K562 (cell line): ENCODE measurements at regions not wholly inside any gene's neighbourhood (a gene's known extent, or its start where the extent isn't known, plus 50 kb on each side); places are given as distances from the start of the nearest gene placed in this dataset.

Experiments
- ATAC-seq: fragments of 200-7000 bp; cut with Tn5 transposase; 3 replicates; pipeline ENCODE4 v1.9.1; 2020; ENCODE audit warnings: moderate library complexity
- BruUV-seq: library from RNA; stranded (reverse); fragments of 400-500 nt; replicated peaks from 2 replicates; lab custom pipeline; 2021; lab: Mats Ljungman, UMichigan
- CTCF ChIA-PET: fragments of 300-600 bp; formaldehyde crosslinking; extraction: SDS; loops from one replicate; lab custom pipeline; 2021; ENCODE audit warnings: low intra/inter-chr PET ratio; lab: Yijun Ruan, JAX
- POLR2A ChIA-PET: fragments of 300-600, 350-650 bp; sonication (Branson Sonifier 250); formaldehyde crosslinking; extraction: SDS; loops from one replicate; lab custom pipeline; 2021; ENCODE audit warnings: antibody characterized with exemption, inconsistent platforms; lab: Yijun Ruan, JAX
- DNase-seq, 4 experiments: peaks; one replicate each; pipeline versions ENCODE4 v3.0.0 to v3.0.0-alpha.2; 2011 to 2018; ENCODE audit warnings: low spot score in 3 of 4, mixed read lengths in 3 of 4; ENCODE audit errors: extremely low read depth in 1 of 4
- FAIRE-seq: peaks from 2 replicates; lab custom pipeline; 2011; peaks lifted over from hg19 to GRCh38; lab: Jason Lieb, UNC
- H2AFZ ChIP-seq: 2 replicates; pipeline ENCODE4 v1.6.0; 2011; ENCODE audit warnings: low read depth, low read length, control low read depth, inconsistent platforms
- H3K27ac ChIP-seq: fragments of 200-600 bp; 3 replicates; pipeline ENCODE4 v1.8.0; 2011; ENCODE audit warnings: low read depth, mild to moderate bottlenecking, control low read depth, inconsistent platforms, low read length, moderate library complexity, mixed read lengths; ENCODE audit errors: extremely low read depth
- H3K27me3 ChIP-seq, 2 experiments: fragments of 300-600 bp in 1 of 2; 2 replicates in 1 of 2; 3 replicates in 1 of 2; pipeline versions ENCODE4 v1.6.0 to v1.8.0; 2011; ENCODE audit warnings: inconsistent platforms in 2 of 2, low read length in 2 of 2, mild to moderate bottlenecking in 1 of 2, mixed read lengths in 1 of 2, moderate library complexity in 1 of 2; ENCODE audit not compliant: control insufficient read depth in 2 of 2, insufficient read depth in 2 of 2
- H3K36me3 ChIP-seq: fragments of 300-600 bp; 3 replicates; pipeline ENCODE4 v1.8.0; 2011; ENCODE audit warnings: mild to moderate bottlenecking, low read length, inconsistent platforms; ENCODE audit not compliant: control insufficient read depth, insufficient read depth
- H3K4me1 ChIP-seq, 2 experiments: fragments of 200-600 bp in 1 of 2; replicated peaks in 1 of 2; 2 replicates in 1 of 2; 3 replicates in 1 of 2; pipeline versions ENCODE4 v1.5.1 to v1.8.0; 2011; ENCODE audit warnings: inconsistent platforms in 2 of 2, low read length in 2 of 2, mild to moderate bottlenecking in 1 of 2, mixed read lengths in 1 of 2, moderate library complexity in 1 of 2; ENCODE audit not compliant: control insufficient read depth in 2 of 2, insufficient read depth in 2 of 2
- H3K4me2 ChIP-seq: 2 replicates; pipeline ENCODE4 v1.6.1; 2011; ENCODE audit warnings: low read length, control low read depth, inconsistent platforms, mixed read lengths; ENCODE audit not compliant: insufficient read depth
- H3K4me3 ChIP-seq: fragments of 200-600 bp; sonication (generic), shearing (Covaris generic); 2 replicates; pipeline ENCODE4 v1.5.1; 2016; ENCODE audit warnings: control low read depth, inconsistent platforms
- H3K79me2 ChIP-seq: fragments of 200-600 bp; 3 replicates; pipeline ENCODE4 v1.8.0; 2011; ENCODE audit warnings: low read length, inconsistent platforms; ENCODE audit not compliant: control insufficient read depth, insufficient read depth
- H3K9ac ChIP-seq, 2 experiments: 2 replicates each; pipeline versions ENCODE4 v1.6.0 to v1.6.1; 2011; ENCODE audit warnings: low read depth in 2 of 2, low read length in 2 of 2, control low read depth in 1 of 2, inconsistent platforms in 1 of 2, mild to moderate bottlenecking in 1 of 2, mixed read lengths in 1 of 2; ENCODE audit not compliant: insufficient read depth in 1 of 2
- H3K9me1 ChIP-seq: one replicate; pipeline ENCODE4 v1.6.0; 2011; ENCODE audit warnings: inconsistent platforms, mild to moderate bottlenecking, low read length, moderate library complexity; ENCODE audit not compliant: control insufficient read depth, insufficient read depth
- H3K9me3 ChIP-seq: replicated peaks from 2 replicates; pipeline ENCODE4 v1.5.1; 2011; ENCODE audit warnings: low read depth, low read length, inconsistent platforms; ENCODE audit not compliant: control insufficient read depth, insufficient read depth
- H4K20me1 ChIP-seq: replicated peaks from 2 replicates; pipeline ENCODE4 v1.6.1; 2011; ENCODE audit warnings: low read length, inconsistent platforms, mixed read lengths; ENCODE audit not compliant: control insufficient read depth, insufficient read depth
- ADNP ChIP-seq: fragments of 200-800 bp; sonication (Bioruptor generic); IDR thresholded peaks from 2 replicates; pipeline ENCODE4 v1.6.1; 2016; ENCODE audit warnings: missing genetic modification characterization, missing compliant biosample characterization
- DPF2 ChIP-seq: fragments of 450-650 bp; IDR thresholded peaks from 2 replicates; pipeline ENCODE4 v1.6.1; 2016
- FIP1L1 ChIP-seq: fragments of 200-400 bp; formaldehyde crosslinking; IDR thresholded peaks from 2 replicates; pipeline ENCODE4 v1.6.1; 2018; ENCODE audit warnings: mild to moderate bottlenecking, low read depth, low read length; ENCODE audit not compliant: poor library complexity, severe bottlenecking
- GTF2A2 ChIP-seq: IDR thresholded peaks from 2 replicates; pipeline ENCODE4 v1.6.1; 2016; ENCODE audit warnings: mild to moderate bottlenecking, missing genetic modification characterization, missing compliant biosample characterization
- NCOA4 ChIP-seq: fragments of 450-650 bp; IDR thresholded peaks from 2 replicates; pipeline ENCODE4 v1.6.1; 2018; ENCODE audit warnings: mild to moderate bottlenecking; ENCODE audit not compliant: partially characterized antibody
- NFYB ChIP-seq: IDR thresholded peaks from 2 replicates; pipeline ENCODE4 v1.6.1; 2011; ENCODE audit warnings: mild to moderate bottlenecking, moderate library complexity; ENCODE audit not compliant: insufficient read length; ENCODE audit errors: extremely low read depth
- NUFIP1 ChIP-seq: fragments of 450-650 bp; IDR thresholded peaks from 2 replicates; pipeline ENCODE4 v1.6.1; 2018; ENCODE audit not compliant: partially characterized antibody
- PCBP2 ChIP-seq: fragments of 200-400 bp; formaldehyde crosslinking; IDR thresholded peaks from 2 replicates; pipeline ENCODE4 v1.6.1; 2018; ENCODE audit warnings: low read length, low read depth, mild to moderate bottlenecking, moderate library complexity; ENCODE audit not compliant: poor library complexity, severe bottlenecking
- SMC3 ChIP-seq: conservative IDR thresholded peaks from 2 replicates; pipeline ENCODE4 v1.6.1; 2011; ENCODE audit warnings: low read depth, low read length, improper control_type of control experiment; ENCODE audit not compliant: insufficient read depth
- ZFPM2 ChIP-seq: fragments of 250-450 bp; sonication (Bioruptor Pico); IDR thresholded peaks from 2 replicates; pipeline ENCODE4 v1.5.1; 2022; ENCODE audit warnings: mild to moderate bottlenecking
- ZNF551 ChIP-seq: fragments of 250-450 bp; sonication (Bioruptor Pico); IDR thresholded peaks from 2 replicates; pipeline ENCODE4 v1.5.0; 2021; ENCODE audit warnings: mild to moderate bottlenecking, moderate library complexity
- ZSCAN29 ChIP-seq: fragments of 450-650 bp; IDR thresholded peaks from 2 replicates; pipeline ENCODE4 v1.6.1; 2017
- WGBS: fragments of 100-300 bp; shearing (Covaris generic); methylation state at CpG from one replicate; pipeline ENCODE4 v1.1.6; 2016; ENCODE audit warnings: low coverage, mixed read lengths; ENCODE audit not compliant: insufficient coverage; ENCODE audit errors: missing lambda C conversion rate; 5-methylcytosine and 5-hydroxymethylcytosine counted together
- in situ Hi-C: fragments of 300-500 bp; cut with MboI; formaldehyde crosslinking; loops from 4 replicates; pipeline ENCODE4 v1.15.0; 2018; ENCODE audit warnings: inconsistent platforms, mixed read lengths
- intact Hi-C: fragments of 100-400 bp; cut with micrococcal nuclease; formaldehyde crosslinking; loops from 2 replicates; pipeline ENCODE4 v1.14.2; 2022
- TF ChIP-seq, protein P1 (sequence below): IDR thresholded peaks from 2 replicates; pipeline ENCODE4 v1.6.1; 2012; ENCODE audit warnings: low read depth, low read length, improper control_type of control experiment, borderline replicate concordance
- TF ChIP-seq, protein P2 (sequence below): IDR thresholded peaks from 3 replicates; pipeline ENCODE4 v1.6.1; 2011; ENCODE audit warnings: borderline replicate concordance, mild to moderate bottlenecking, moderate library complexity; ENCODE audit not compliant: insufficient read length; ENCODE audit errors: extremely low read depth
- TF ChIP-seq, protein P3 (sequence below): fragments of 250-450 bp; sonication (Bioruptor Pico); IDR thresholded peaks from 2 replicates; pipeline ENCODE4 v1.6.1; 2021; ENCODE audit warnings: mild to moderate bottlenecking

DNA sequence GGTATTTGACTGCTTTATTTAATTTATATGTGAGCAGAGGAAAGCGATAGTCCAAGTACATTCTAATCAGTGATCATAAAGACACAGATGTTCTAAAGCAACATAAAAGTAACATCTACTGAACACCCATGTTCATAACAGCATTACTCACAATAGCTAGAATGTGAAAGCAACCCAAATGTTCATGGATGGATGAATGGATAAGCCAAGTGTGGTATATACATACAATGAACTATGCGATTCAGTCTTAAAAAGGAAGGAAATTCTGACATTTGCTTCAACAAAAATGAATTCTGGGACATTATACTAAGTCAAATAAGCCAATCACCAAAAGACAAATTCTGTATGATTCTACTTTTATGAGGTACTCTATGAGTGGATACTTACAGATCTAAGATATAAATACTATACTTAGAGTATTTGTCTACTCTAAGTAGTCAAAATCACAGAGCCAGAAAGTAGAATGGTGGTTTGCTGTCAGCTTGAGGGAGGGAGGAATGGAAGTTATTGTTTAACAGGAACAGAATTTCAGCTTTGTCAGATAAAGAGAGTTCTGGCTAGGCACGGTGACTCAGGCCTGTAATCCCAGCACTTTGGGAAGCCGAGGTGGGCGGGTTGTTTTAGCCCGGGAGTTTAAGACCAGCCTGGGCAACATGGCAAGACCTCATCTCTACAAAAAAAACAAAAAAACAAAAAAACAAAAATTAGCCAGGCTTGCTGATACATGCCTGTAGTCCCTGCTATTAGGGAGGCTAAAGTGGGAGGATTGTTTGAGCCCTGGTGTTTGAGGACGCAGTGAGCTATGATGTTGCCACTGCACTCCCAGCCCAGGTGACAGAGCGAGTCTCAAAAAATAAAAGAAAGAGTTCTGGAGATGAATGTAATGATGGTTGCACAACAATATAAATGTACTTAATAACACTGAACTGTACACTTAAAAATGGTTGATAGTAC is 79.7 kb upstream of the ARHGAP29 start:
- no peak overlapping the region for H3K4me2 ChIP-seq
- H3K9ac ChIP-seq: no peak overlapping the region
- 2% methylated on average over 8 of the region's 8 CpGs for WGBS
- FAIRE-seq (no peak), ATAC-seq (no peak), DNase-seq (no peak)
- H3K27me3 ChIP-seq: 0 out of 5 replicates have a peak, but pooled peaks cover 0 to 4% of the 10 kb centered on the region in 2 experiments
- no TSS peak for BruUV-seq
- H3K79me2 ChIP-seq: no peaks in the 10 kb centered on the region
- CTCF ChIA-PET: no interaction called here
- H3K4me1 ChIP-seq: no peaks in the 10 kb centered on the region
- H3K9me3 ChIP-seq: no peaks in the 10 kb centered on the region
- in situ Hi-C loops: no loop called here
- no peak overlapping the region for H2AFZ ChIP-seq
- H3K9me1 ChIP-seq: no peaks in the 10 kb centered on the region
- intact Hi-C loops: no loop called here
- H4K20me1 ChIP-seq: no peaks in the 10 kb centered on the region
- no peaks in the 10 kb centered on the region for H3K36me3 ChIP-seq
- POLR2A ChIA-PET: interaction anchor here (0.6 to 0.9 kb wide), 3 partner anchors 24 to 789 kb away, joined by 3 to 4 read pairs (median 3); no protein-coding TSS in a partner anchor
- H3K27ac ChIP-seq: no peak overlapping the region
- no peak overlapping the region for H3K4me3 ChIP-seq
- no peak for TF ChIP-seq SMC3
- TF ChIP-seq PCBP2: no peak
- no peak for TF ChIP-seq ZSCAN29
- TF ChIP-seq, protein P1, sequence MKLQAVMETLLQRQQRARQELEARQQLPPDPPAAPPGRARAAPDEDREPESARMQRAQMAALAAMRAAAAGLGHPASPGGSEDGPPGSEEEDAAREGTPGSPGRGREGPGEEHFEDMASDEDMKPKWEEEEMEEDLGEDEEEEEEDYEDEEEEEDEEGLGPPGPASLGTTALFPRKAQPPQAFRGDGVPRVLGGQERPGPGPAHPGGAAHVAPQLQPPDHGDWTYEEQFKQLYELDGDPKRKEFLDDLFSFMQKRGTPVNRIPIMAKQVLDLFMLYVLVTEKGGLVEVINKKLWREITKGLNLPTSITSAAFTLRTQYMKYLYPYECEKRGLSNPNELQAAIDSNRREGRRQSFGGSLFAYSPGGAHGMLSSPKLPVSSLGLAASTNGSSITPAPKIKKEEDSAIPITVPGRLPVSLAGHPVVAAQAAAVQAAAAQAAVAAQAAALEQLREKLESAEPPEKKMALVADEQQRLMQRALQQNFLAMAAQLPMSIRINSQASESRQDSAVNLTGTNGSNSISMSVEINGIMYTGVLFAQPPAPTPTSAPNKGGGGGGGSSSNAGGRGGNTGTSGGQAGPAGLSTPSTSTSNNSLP: no peak
- TF ChIP-seq NUFIP1: no peak
- no peak for TF ChIP-seq GTF2A2
- TF ChIP-seq NFYB: no peak
- TF ChIP-seq NCOA4: no peak
- TF ChIP-seq FIP1L1: no peak
- TF ChIP-seq, protein P2, sequence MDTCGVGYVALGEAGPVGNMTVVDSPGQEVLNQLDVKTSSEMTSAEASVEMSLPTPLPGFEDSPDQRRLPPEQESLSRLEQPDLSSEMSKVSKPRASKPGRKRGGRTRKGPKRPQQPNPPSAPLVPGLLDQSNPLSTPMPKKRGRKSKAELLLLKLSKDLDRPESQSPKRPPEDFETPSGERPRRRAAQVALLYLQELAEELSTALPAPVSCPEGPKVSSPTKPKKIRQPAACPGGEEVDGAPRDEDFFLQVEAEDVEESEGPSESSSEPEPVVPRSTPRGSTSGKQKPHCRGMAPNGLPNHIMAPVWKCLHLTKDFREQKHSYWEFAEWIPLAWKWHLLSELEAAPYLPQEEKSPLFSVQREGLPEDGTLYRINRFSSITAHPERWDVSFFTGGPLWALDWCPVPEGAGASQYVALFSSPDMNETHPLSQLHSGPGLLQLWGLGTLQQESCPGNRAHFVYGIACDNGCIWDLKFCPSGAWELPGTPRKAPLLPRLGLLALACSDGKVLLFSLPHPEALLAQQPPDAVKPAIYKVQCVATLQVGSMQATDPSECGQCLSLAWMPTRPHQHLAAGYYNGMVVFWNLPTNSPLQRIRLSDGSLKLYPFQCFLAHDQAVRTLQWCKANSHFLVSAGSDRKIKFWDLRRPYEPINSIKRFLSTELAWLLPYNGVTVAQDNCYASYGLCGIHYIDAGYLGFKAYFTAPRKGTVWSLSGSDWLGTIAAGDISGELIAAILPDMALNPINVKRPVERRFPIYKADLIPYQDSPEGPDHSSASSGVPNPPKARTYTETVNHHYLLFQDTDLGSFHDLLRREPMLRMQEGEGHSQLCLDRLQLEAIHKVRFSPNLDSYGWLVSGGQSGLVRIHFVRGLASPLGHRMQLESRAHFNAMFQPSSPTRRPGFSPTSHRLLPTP: no peak
- TF ChIP-seq ZFPM2 (CRISPR knock-in tag): no peak
- TF ChIP-seq ZNF551 (CRISPR knock-in tag): no peak
- no peak for TF ChIP-seq ADNP (tag)
- no peak for TF ChIP-seq DPF2
- TF ChIP-seq, protein P3, sequence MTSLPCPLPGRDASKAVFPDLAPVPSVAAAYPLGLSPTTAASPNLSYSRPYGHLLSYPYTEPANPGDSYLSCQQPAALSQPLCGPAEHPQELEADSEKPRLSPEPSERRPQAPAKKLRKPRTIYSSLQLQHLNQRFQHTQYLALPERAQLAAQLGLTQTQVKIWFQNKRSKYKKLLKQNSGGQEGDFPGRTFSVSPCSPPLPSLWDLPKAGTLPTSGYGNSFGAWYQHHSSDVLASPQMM (CRISPR knock-in tag): no peak
